ENCODE measurements at regions not wholly inside any gene's neighbourhood (a gene's known extent, or its start where the extent isn't known, plus 50 kb on each side); places are given as distances from the start of the nearest gene placed in this dataset.

GRCh38 chr13:77422724-77423123 lies 95.8 kb upstream of the MYCBP2 start:
- intact Hi-C loops (cut with DNase I): no loop called here
- 49 to 69% methylated on average over 2 of the region's 2 CpGs for WGBS, 2 donors
- TF ChIP-seq CTCF (IDR thresholded peaks at IDR 0.05) (no peak), POLR2A (IDR thresholded peaks at IDR 0.05) (no peak), EP300 (IDR thresholded peaks at IDR 0.05) (no peak), POLR2AphosphoS5 (IDR thresholded peaks at IDR 0.05) (no peak)
- no peaks in the 10 kb centered on the region for H3K36me3 ChIP-seq
- H3K4me3 ChIP-seq: no peak overlapping the region
- no peaks in the 10 kb centered on the region for H3K27me3 ChIP-seq
- DNase-seq: no peak
- no peak overlapping the region for H3K27ac ChIP-seq
- no peaks in the 10 kb centered on the region for H3K4me1 ChIP-seq
- no peaks in the 10 kb centered on the region for H3K9me3 ChIP-seq

GRCh38 chr13:77417897-77418296 lies 91.0 kb upstream of the MYCBP2 start:
- H3K27me3 ChIP-seq: no peaks in the 10 kb centered on the region
- intact Hi-C loops (cut with DNase I): no loop called here
- no peaks in the 10 kb centered on the region for H3K9me3 ChIP-seq
- WGBS, 2 donors: 43 to 59% methylated on average over 4 of the region's 4 CpGs
- DNase-seq: no peak
- H3K27ac ChIP-seq: no peak overlapping the region
- no peak overlapping the region for H3K4me3 ChIP-seq
- no peaks in the 10 kb centered on the region for H3K36me3 ChIP-seq
- H3K4me1 ChIP-seq: no peaks in the 10 kb centered on the region
- no peak for TF ChIP-seq EP300 (IDR thresholded peaks at IDR 0.05)
- no peak for TF ChIP-seq CTCF (IDR thresholded peaks at IDR 0.05)
- TF ChIP-seq POLR2A (IDR thresholded peaks at IDR 0.05): no peak
- TF ChIP-seq POLR2AphosphoS5 (IDR thresholded peaks at IDR 0.05): no peak

GRCh38 chr13:77416666-77417212 lies 89.8 kb upstream of the MYCBP2 start:
- Histone ChIP-seq H3K36me3 (no peaks in the 10 kb centered on the region), H3K27ac (no peak overlapping the region), H3K9me3 (no peaks in the 10 kb centered on the region), H3K4me1 (no peaks in the 10 kb centered on the region), H3K4me3 (no peak overlapping the region), H3K27me3 (no peaks in the 10 kb centered on the region)
- DNase-seq: no peak
- TF ChIP-seq POLR2A (IDR thresholded peaks at IDR 0.05) (no peak), CTCF (IDR thresholded peaks at IDR 0.05) (no peak), POLR2AphosphoS5 (IDR thresholded peaks at IDR 0.05) (no peak), EP300 (IDR thresholded peaks at IDR 0.05) (no peak)
- intact Hi-C loops (cut with DNase I): no loop called here
- WGBS, 2 donors: 74 to 79% methylated on average over 6 of the region's 6 CpGs

GRCh38 chr13:77415253-77416071 lies 88.6 kb upstream of the MYCBP2 start:
- no peak for DNase-seq
- H3K4me1 ChIP-seq: no peaks in the 10 kb centered on the region
- WGBS, 2 donors: 60 to 63% methylated on average over 1 of the region's 1 CpG
- H3K27ac ChIP-seq: no peak overlapping the region
- no peak overlapping the region for H3K4me3 ChIP-seq
- H3K36me3 ChIP-seq: no peaks in the 10 kb centered on the region
- intact Hi-C loops (cut with DNase I): no loop called here
- TF ChIP-seq POLR2AphosphoS5 (IDR thresholded peaks at IDR 0.05) (no peak), CTCF (IDR thresholded peaks at IDR 0.05) (no peak), EP300 (IDR thresholded peaks at IDR 0.05) (no peak), POLR2A (IDR thresholded peaks at IDR 0.05) (no peak)
- no peaks in the 10 kb centered on the region for H3K9me3 ChIP-seq
- no peaks in the 10 kb centered on the region for H3K27me3 ChIP-seq
